Stomach (tissue), 8 donors: ENCODE measurements at regions not wholly inside any gene's neighbourhood (a gene's known extent, or its start where the extent isn't known, plus 50 kb on each side); places are given as distances from the start of the nearest gene placed in this dataset.

ENCODE experiments used
- DNase-seq, 2 donors: peaks; one replicate each; pipeline versions ENCODE4 v3.0.0 to v3.0.0-alpha.2; 2013 to 2019
- H3K27ac ChIP-seq, 5 donors: fragments of 200-600 bp in 4 of 5; sonication (generic) in 4 of 5; one replicate each; pipeline ENCODE4 v1.5.1; 2013 to 2019; ENCODE audit warnings: mild to moderate bottlenecking in 1 of 5, moderate library complexity in 1 of 5
- H3K27me3 ChIP-seq, 3 donors: fragments of 200-600 bp; sonication (generic); one replicate each; pipeline ENCODE4 v1.5.1; 2017 to 2019; ENCODE audit warnings: mixed run types in 1 of 3
- H3K36me3 ChIP-seq, 4 donors: fragments of 200-600 bp; sonication (generic); 1 replicate in 3 of 4; 2 replicates in 1 of 4; pipeline ENCODE4 v1.5.1; 2016 to 2019
- H3K4me1 ChIP-seq, 4 donors: fragments of 200-600 bp; sonication (generic); one replicate each; pipeline ENCODE4 v1.5.1; 2016 to 2019
- H3K4me3 ChIP-seq, 4 donors: fragments of 200-600 bp; sonication (generic) in 3 of 4; one replicate each; pipeline ENCODE4 v1.5.1; 2016 to 2019; ENCODE audit warnings: mild to moderate bottlenecking in 1 of 4
- H3K9me3 ChIP-seq, 4 donors: fragments of 200-600 bp; sonication (generic); one replicate each; pipeline ENCODE4 v1.5.1; 2016 to 2019
- EP300 ChIP-seq: sonication (generic); formaldehyde crosslinking; IDR thresholded peaks from one replicate; pipeline ENCODE4 v1.6.1; 2017; ENCODE audit warnings: antibody characterized with exemption
- POLR2A ChIP-seq, 4 donors: fragments of 450-650 bp; IDR thresholded peaks; one replicate each; pipeline ENCODE4 v1.6.1; 2016; ENCODE audit warnings: antibody characterized with exemption in 4 of 4, control low read depth in 2 of 4, mild to moderate bottlenecking in 1 of 4, moderate library complexity in 1 of 4
- POLR2AphosphoS5 ChIP-seq, 3 donors: sonication (generic); formaldehyde crosslinking; IDR thresholded peaks; one replicate each; pipeline ENCODE4 v1.6.1; 2016; ENCODE audit warnings: antibody characterized with exemption in 3 of 3
- WGBS, 5 donors: extraction: QIAGEN DNeasy Blood & Tissue Kit in 3 of 5; methylation state at CpG; one replicate each; pipeline versions ENCODE4 v1.1.5 to v1.1.7; 2013 to 2018; 5-methylcytosine and 5-hydroxymethylcytosine counted together
- intact Hi-C: fragments of 100-400 bp; cut with DNase I; formaldehyde crosslinking; loops from one replicate; pipeline ENCODE4 v1.15.1; 2023; ENCODE audit warnings: low total_unique reads
- TF ChIP-seq, protein P1 (sequence below), 7 experiments: fragments of 450-650 bp in 4 of 7; fragments of 200-600 bp in 3 of 7; sonication (generic) in 3 of 7; IDR thresholded peaks; one replicate each; pipeline ENCODE4 v1.5.1; 2016 to 2019; ENCODE audit warnings: antibody characterized with exemption in 7 of 7, control low read depth in 2 of 7, mild to moderate bottlenecking in 1 of 7
- donor health status: healthy with polysubstance abuse.
- donor health status: Bipolar disorder and iron deficiency.
- donor health status: healthy.

DNA sequence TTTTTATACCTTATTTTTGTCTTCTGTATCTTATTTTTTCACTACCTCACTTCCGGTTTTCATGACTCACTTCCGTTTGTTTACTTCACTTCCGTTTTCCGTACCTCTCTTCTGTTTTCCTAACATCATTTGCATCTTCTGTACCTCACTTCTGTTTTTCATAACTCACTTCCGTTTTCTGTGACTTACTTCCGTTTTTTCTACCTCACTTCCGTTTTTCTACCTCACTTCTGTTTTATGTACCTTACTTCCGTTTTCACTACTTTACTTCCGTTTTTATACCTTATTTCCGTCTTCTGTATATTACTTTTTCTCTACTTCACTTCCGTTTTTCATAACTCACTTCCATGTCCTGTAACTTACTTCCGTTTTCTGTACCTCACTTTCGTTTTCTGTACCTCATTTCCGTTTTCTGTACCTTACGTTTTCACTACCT is 492.5 kb upstream of the AKR1E2 start:
- Histone ChIP-seq H3K4me1 (no peaks in the 10 kb centered on the region), H3K27me3 (no peaks in the 10 kb centered on the region), H3K9me3 (no peaks in the 10 kb centered on the region), H3K27ac (no peak overlapping the region), H3K36me3 (no peaks in the 10 kb centered on the region), H3K4me3 (no peak overlapping the region)
- intact Hi-C loops, result no loop called here
- WGBS, 5 donors, result 83 to 91% (median 90%) methylated on average over 15 of the region's 15 CpGs
- DNase-seq, result no peak
- TF ChIP-seq POLR2AphosphoS5 (IDR thresholded peaks at IDR 0.05) (no peak), POLR2A (IDR thresholded peaks at IDR 0.05) (no peak), EP300 (no peak)
- TF ChIP-seq, protein P1, sequence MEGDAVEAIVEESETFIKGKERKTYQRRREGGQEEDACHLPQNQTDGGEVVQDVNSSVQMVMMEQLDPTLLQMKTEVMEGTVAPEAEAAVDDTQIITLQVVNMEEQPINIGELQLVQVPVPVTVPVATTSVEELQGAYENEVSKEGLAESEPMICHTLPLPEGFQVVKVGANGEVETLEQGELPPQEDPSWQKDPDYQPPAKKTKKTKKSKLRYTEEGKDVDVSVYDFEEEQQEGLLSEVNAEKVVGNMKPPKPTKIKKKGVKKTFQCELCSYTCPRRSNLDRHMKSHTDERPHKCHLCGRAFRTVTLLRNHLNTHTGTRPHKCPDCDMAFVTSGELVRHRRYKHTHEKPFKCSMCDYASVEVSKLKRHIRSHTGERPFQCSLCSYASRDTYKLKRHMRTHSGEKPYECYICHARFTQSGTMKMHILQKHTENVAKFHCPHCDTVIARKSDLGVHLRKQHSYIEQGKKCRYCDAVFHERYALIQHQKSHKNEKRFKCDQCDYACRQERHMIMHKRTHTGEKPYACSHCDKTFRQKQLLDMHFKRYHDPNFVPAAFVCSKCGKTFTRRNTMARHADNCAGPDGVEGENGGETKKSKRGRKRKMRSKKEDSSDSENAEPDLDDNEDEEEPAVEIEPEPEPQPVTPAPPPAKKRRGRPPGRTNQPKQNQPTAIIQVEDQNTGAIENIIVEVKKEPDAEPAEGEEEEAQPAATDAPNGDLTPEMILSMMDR (IDR thresholded peaks at IDR 0.05), result no peak

DNA sequence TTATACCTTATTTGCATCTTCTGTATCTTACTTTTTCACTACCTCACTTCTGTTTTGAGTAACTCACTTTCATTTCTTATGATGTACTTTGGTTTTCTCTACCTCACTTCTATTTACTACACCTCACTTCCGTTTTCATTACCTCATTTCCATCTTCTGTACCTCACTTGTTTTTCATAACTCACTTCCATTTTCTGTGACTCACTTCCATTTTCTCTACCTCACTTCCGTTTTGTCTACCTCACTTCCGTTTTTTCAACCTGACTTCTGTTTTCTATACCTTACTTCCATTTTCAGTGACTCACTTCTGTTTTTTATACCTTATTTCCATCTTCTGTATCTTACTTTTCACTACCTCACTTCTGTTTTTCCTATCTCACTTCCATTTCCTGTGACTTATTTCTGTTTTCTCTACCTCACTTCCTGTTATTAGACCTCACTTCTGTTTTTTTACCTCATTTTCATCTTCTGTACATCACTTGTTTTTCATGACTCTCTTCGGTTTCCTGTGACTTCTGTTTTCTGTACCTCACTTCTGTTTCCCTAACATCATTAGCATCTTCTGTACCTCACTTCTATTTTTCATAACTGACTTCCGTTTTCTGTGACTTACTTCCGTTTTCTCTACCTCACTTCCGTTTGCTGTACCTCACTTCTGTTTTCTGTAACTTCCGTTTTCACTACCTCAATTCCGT is 493.1 kb upstream of the AKR1E2 start:
- no peak overlapping the region for H3K27ac ChIP-seq
- WGBS, 5 donors, result 87 to 90% (median 89%) methylated on average over 9 of the region's 9 CpGs

DNA sequence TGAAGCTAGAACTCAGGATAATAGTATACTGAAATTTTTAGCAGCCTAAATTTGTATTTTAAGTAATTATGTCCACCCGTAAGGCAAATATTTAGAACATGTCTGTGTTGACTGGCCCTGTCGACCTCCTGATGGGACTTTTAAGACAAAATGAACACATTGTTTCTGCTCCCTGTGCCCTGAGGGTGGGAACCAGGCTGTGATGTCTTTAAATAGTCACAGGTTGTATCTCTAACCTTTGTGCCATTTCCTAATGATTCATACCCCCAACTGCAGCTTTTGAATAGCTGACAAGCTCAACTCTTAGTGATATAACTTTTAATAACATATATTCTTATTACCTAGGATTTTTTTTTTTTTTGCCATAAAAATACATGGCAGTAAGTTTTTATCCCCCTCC is 494.9 kb upstream of the AKR1E2 start:
- Histone ChIP-seq H3K27me3 (no peaks in the 10 kb centered on the region), H3K4me1 (no peaks in the 10 kb centered on the region), H3K9me3 (no peaks in the 10 kb centered on the region), H3K27ac (no peak overlapping the region), H3K36me3 (no peaks in the 10 kb centered on the region), H3K4me3 (no peak overlapping the region)
- intact Hi-C loops, result no loop called here
- DNase-seq, result no peak
- 58 to 71% (median 58%) methylated on average over 2 of the region's 2 CpGs for WGBS, 5 donors
- TF ChIP-seq POLR2AphosphoS5 (IDR thresholded peaks at IDR 0.05) (no peak), EP300 (no peak), POLR2A (IDR thresholded peaks at IDR 0.05) (no peak)
- TF ChIP-seq, protein P1 (IDR thresholded peaks at IDR 0.05), result no peak

More for the DNA sequence above, 493.1 kb upstream of the AKR1E2 start:
- no peak overlapping the region for H3K4me3 ChIP-seq
- intact Hi-C loops, result no loop called here
- no peaks in the 10 kb centered on the region for H3K36me3 ChIP-seq
- no peaks in the 10 kb centered on the region for H3K27me3 ChIP-seq
- DNase-seq, result no peak
- H3K9me3 ChIP-seq, result no peaks in the 10 kb centered on the region
- no peaks in the 10 kb centered on the region for H3K4me1 ChIP-seq
- TF ChIP-seq EP300 (no peak), POLR2AphosphoS5 (IDR thresholded peaks at IDR 0.05) (no peak), POLR2A (IDR thresholded peaks at IDR 0.05) (no peak)
- TF ChIP-seq, protein P1 (IDR thresholded peaks at IDR 0.05), result no peak

DNA sequence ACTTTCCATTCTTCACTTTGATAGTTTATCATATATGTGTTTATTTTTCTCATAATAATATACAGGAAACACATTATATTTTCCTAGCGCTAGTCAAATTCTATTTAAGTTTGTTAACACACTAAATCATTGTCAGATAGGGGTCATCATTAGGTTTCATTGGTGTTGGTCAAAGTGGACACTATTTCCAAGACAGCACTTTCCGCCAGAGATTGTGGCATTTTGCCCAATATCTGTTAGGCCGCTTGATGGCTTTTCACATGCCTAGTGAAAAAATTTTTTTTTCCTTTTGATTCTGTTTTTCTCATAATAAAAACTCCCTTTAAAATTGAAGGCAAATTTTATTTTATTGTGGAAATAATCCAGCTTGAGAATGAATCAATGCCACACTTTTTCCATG is 495.4 kb upstream of the AKR1E2 start:
- no peaks in the 10 kb centered on the region for H3K36me3 ChIP-seq
- WGBS, 5 donors, result 81 to 91% (median 89%) methylated on average over 3 of the region's 3 CpGs
- H3K27me3 ChIP-seq, result no peaks in the 10 kb centered on the region
- no peaks in the 10 kb centered on the region for H3K9me3 ChIP-seq
- no peaks in the 10 kb centered on the region for H3K4me1 ChIP-seq
- H3K4me3 ChIP-seq, result no peak overlapping the region
- no peak overlapping the region for H3K27ac ChIP-seq
- peak in 1 of 2 donors; percentile 20 for DNase-seq
- intact Hi-C loops, result no loop called here
- TF ChIP-seq, protein P1 (IDR thresholded peaks at IDR 0.05), result no peak
- TF ChIP-seq POLR2A (IDR thresholded peaks at IDR 0.05) (no peak), POLR2AphosphoS5 (IDR thresholded peaks at IDR 0.05) (no peak)
